ENCODE measurements at regions not wholly inside any gene's neighbourhood (a gene's known extent, or its start where the extent isn't known, plus 50 kb on each side); places are given as distances from the start of the nearest gene placed in this dataset.

DNA sequence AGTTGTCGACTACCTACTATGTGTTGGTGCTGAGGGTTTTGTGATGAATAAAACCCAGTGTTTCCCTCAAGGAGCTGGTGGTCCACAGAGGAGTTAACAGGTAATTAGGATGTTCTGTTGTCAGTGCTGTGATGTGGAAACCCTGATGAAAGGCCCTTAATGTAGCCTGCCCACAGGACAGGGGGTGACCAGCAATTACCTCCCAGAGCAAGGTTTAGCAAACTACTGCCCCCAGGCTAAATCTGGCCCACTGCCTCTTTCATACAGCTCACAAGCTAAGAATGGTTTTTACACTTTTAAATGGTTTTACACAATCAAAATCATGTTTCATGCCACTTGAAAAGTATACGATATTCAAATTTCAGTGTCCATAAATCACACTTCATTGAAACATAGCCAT, 536.2 kb downstream of the MIAT start:
- H3K9me3 ChIP-seq = peaks cover 0 to 7% of the 10 kb centered on the region in 2 donors
- TF ChIP-seq, protein P1, sequence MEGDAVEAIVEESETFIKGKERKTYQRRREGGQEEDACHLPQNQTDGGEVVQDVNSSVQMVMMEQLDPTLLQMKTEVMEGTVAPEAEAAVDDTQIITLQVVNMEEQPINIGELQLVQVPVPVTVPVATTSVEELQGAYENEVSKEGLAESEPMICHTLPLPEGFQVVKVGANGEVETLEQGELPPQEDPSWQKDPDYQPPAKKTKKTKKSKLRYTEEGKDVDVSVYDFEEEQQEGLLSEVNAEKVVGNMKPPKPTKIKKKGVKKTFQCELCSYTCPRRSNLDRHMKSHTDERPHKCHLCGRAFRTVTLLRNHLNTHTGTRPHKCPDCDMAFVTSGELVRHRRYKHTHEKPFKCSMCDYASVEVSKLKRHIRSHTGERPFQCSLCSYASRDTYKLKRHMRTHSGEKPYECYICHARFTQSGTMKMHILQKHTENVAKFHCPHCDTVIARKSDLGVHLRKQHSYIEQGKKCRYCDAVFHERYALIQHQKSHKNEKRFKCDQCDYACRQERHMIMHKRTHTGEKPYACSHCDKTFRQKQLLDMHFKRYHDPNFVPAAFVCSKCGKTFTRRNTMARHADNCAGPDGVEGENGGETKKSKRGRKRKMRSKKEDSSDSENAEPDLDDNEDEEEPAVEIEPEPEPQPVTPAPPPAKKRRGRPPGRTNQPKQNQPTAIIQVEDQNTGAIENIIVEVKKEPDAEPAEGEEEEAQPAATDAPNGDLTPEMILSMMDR (IDR thresholded peaks at IDR 0.05) = no peak
- H3K36me3 ChIP-seq = no peaks in the 10 kb centered on the region
- H3K4me3 ChIP-seq = no peak overlapping the region
- no peak overlapping the region for H3K27ac ChIP-seq
- no peaks in the 10 kb centered on the region for H3K27me3 ChIP-seq
- no peak for DNase-seq (ENCODE audit: low spot score)
- no peaks in the 10 kb centered on the region for H3K4me1 ChIP-seq

DNA sequence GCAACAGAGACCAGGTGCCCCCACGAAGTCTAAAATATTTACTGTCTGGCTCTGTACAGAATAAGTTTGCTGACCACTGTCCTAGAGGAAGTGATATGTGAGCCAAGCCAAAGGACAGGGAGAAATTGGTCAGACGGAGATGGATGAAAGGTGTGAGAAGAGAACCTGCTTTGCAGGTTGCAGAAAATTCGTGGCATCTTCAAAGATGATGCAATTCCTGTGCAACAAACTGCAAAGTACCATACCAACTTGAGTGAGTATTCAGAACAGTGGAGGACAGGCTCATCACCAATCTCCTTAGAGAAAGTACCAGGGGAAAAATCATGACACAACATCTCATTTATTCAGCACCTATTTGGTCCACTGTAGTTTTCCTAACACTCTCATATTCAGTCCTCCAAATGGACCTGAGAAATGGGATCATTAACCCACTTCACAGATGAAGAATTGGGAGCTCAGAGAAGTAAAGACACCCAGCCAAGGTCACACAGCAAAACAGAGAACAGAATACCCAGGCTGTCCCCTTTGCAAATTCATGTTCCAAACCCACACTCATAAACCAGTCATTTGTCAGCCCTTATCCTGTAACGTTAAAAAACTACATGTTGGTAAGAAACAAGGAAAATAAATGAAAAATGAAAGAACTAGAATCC, 536.8 kb downstream of the MIAT start:
- H3K9me3 ChIP-seq = peaks cover 0 to 7% of the 10 kb centered on the region in 2 donors
- H3K27ac ChIP-seq = no peak overlapping the region
- TF ChIP-seq, protein P1 (IDR thresholded peaks at IDR 0.05) = no peak
- H3K4me1 ChIP-seq = no peaks in the 10 kb centered on the region
- no peak for DNase-seq (ENCODE audit: low spot score)
- no peaks in the 10 kb centered on the region for H3K27me3 ChIP-seq
- no peak overlapping the region for H3K4me3 ChIP-seq
- no peaks in the 10 kb centered on the region for H3K36me3 ChIP-seq

DNA sequence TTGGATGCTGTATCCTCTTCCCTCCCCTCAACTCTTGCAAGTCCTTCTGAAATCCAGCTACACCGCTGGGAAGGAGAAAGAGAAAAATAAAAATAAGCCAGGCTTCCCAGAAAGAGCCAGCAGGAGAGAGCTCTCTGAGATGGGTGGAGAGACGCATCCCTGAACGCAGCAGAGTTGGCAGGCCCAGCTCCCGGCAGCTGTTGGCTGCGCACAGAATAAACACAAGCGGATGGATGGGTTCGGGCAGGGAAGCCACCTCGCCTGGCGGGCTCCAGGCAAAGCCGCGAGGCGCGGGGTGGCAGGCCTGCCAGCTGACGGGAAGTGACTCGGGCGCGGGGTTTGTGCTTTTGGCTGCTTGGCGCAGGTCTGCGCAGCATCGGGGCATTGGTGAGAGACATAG, 537.7 kb downstream of the MIAT start:
- no peak for DNase-seq (ENCODE audit: low spot score)
- no peaks in the 10 kb centered on the region for H3K4me1 ChIP-seq
- TF ChIP-seq, protein P1 (IDR thresholded peaks at IDR 0.05) = no peak
- no peaks in the 10 kb centered on the region for H3K36me3 ChIP-seq
- H3K9me3 ChIP-seq = peaks cover 0 to 7% of the 10 kb centered on the region in 2 donors
- no peaks in the 10 kb centered on the region for H3K27me3 ChIP-seq
- no peak overlapping the region for H3K4me3 ChIP-seq
- H3K27ac ChIP-seq = peak overlapping the region; percentile 6 to 62

DNA sequence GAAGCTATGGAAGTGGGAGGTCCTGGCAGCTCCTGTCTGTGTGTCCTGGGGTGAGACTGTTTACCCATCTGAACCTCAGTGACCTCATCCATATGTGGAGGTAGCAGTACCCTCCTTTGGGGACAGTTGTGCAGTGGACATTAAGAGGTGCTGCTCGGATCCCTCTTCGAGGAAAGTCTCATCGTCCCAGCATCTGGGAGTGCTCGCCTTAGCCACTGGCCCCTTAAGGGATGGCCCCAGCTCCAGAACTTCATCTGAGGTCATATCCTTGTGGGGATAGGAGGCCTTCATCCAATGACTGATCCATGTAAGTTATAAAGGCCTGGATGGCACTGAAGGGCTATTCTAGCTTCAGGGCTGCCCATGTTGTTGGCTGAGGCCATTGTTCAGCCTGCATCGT, 538.1 kb downstream of the MIAT start:
- TF ChIP-seq, protein P1 (IDR thresholded peaks at IDR 0.05) = no peak
- Histone ChIP-seq H3K9me3 (peaks cover 0 to 7% of the 10 kb centered on the region in 2 donors), H3K36me3 (no peaks in the 10 kb centered on the region), H3K27me3 (no peaks in the 10 kb centered on the region), H3K4me3 (no peak overlapping the region), H3K4me1 (no peaks in the 10 kb centered on the region), H3K27ac (peak overlapping the region; percentile 6 to 62)
- DNase-seq (ENCODE audit: low spot score) = no peak

DNA sequence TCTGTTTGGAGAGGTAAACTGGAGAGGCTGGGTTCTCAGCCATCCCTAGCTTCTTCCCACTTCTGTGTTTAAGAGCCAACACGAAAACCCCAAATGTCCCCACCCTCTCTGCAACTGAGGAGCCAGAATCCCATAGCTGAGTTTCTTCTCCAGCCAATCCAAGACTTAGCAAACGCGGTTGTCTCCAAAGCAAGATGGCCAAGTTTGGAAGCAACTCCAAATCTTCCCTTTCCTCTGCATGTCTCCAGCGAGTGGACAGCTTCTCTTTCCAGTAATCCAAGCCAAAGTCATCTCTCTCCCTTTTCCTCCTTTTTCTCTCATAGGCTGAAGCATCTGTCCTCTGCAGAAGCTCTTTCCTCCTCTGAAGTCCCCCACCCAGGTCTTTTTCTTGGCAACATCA, 539.2 kb downstream of the MIAT start:
- no peak overlapping the region for H3K27ac ChIP-seq
- H3K27me3 ChIP-seq = no peaks in the 10 kb centered on the region
- TF ChIP-seq, protein P1 (IDR thresholded peaks at IDR 0.05) = no peak

DNA sequence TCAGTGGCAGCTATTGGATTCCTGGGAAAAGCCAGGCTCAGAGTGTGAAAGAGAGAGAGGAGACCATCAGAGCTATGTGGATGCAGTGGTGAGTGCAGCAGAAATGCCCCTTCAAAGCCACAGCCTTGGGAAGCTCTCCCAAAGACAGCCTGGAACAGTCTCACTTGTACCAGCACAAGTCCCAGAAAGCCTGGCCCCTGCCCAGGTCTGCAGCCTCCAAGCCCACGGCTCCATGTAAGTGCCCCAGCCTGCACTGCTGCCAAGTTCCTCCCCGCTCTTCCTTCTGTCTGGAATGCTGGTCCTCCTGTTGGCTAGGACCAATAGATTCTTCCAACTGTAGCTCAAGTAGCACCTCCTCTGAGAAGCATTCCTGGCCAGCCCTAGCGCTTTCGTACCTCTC, 539.7 kb downstream of the MIAT start:
- Histone ChIP-seq H3K4me1 (no peaks in the 10 kb centered on the region), H3K27ac (no peak overlapping the region), H3K9me3 (no peaks in the 10 kb centered on the region), H3K36me3 (no peaks in the 10 kb centered on the region), H3K27me3 (no peaks in the 10 kb centered on the region), H3K4me3 (no peak overlapping the region)
- TF ChIP-seq, protein P1 (IDR thresholded peaks at IDR 0.05) = no peak
- DNase-seq (ENCODE audit: low spot score) = no peak

More for the DNA sequence above, 539.2 kb downstream of the MIAT start:
- Histone ChIP-seq H3K4me1 (no peaks in the 10 kb centered on the region), H3K9me3 (no peaks in the 10 kb centered on the region), H3K4me3 (no peak overlapping the region), H3K36me3 (no peaks in the 10 kb centered on the region)
- no peak for DNase-seq (ENCODE audit: low spot score)

Measured in right atrium auricular region (tissue), 2 donors.